ENCODE measurements at regions not wholly inside any gene's neighbourhood (a gene's known extent, or its start where the extent isn't known, plus 50 kb on each side); places are given as distances from the start of the nearest gene placed in this dataset.

DNA sequence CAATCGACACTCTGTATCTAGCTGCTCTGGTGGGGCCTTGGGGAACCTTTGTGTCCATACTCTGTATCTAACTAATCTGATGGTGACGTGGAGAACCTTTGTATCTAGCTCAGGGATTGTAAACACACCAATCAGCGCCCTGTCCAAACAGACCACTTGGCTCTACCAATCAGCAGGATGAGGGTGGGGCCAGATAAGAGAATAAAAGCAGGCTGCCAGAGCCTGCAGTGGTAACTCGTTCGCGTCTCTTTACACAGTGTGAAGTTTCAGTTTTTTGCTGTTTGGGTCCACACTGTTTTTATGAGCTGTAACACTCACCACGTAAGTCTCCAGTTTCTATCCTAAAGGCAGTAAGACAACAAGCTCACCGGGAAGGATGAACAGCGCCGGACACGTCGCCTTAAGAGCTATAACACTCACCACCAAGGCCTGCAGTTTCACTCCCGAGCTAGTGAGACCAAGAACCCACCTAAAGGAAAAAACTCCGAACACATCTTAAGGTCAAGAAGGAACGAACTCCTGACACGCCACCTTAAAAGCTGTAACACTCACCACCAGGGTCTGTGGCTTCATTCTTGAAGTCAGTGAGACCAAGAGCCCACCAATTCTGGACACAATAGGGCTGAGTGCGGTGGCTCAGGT is 64.6 kb downstream of the KPNA2 start (continued):
- TF ChIP-seq ZNF280D (tag by site-specific recombination; IDR thresholded peaks at IDR 0.05) (no peak), ZBTB21 (tag by site-specific recombination; IDR thresholded peaks at IDR 0.05) (no peak), BCL11B (tag by site-specific recombination; IDR thresholded peaks at IDR 0.05; ENCODE audit: low read depth) (no peak), ZNF292 (tag by site-specific recombination; IDR thresholded peaks at IDR 0.05; ENCODE audit: borderline replicate concordance, low read depth) (no peak)

DNA sequence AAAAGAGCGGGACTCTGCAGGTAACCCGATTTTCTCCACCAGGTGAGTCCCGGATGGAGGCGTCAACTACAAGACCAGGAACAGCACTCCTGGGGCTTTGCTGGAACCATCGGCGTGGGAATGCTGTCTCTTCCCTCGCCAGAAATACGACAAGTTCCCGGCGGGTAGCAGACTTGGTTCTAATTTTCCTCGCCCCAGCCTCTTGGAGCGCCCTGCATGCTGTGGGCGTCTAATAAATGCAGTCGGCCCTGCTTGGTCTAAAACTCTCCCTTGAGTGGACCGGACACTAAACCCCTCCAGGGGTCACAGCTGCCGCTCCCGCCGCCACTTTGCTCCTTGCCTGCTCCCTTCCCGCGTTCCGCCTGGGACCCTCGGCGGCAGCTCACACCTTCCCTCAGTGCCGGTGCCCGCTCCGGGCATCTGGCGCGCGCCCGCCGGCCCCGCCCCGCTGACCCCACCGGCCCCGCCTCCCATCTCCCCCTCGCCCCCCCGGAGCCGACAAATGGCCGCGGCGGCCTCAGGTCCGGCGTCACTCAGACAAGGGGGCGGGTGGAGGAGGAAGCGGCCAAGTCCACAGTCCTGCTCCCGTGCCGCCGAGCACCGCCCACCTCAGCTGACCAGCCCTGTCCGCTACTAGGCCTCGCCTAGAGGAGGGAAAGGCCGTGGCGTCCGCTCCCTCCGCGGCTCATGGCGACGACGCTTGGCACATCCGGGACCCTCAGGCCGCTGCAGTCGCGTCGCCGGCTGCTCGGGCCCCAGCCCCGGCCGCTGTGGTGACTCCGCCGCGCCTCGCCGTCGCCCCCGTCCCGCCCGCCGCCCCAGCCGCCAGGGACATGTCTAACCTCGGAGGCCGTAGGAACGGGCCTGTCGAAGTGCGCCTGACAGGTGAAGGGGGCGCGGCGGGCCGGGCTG is 65.8 kb downstream of the KPNA2 start:
- Histone ChIP-seq H3K36me3 (ENCODE audit: control insufficient read depth in 2 of 2, insufficient read depth in 1 of 2, low read length in 2 of 2) (peaks cover 5 to 12% of the 10 kb centered on the region in 2 experiments; a peak in 2 of 3 replicates), H3K4me3 (ENCODE audit: low read depth, low read length) (peak overlapping the region; percentile 82), H3K4me1 (ENCODE audit: control insufficient read depth, insufficient read depth, low read length) (peaks cover 9% of the 10 kb centered on the region), H3K27ac (ENCODE audit: extremely low read depth, low read depth, low read length) (peak overlapping the region; percentile 96), H3K9me3 (ENCODE audit: control insufficient read depth, insufficient read depth, low read depth, low read length) (no peaks in the 10 kb centered on the region)
- ChIA-PET CTCF (interaction anchor here (0.7 kb wide), 1 partner anchor 92 kb away, joined by 4 read pairs; no protein-coding TSS in a partner anchor), POLR2A (interaction anchor here (1.4 to 2.2 kb wide), 2 partner anchors 20 to 65 kb away, joined by 6 to 9 read pairs; partner anchors contain the start of gene KPNA2)
- TF ChIP-seq ZBTB7A (tag by site-specific recombination; IDR thresholded peaks at IDR 0.05; ENCODE audit: low read depth), result no peak
- TF ChIP-seq PRDM4 (tag by site-specific recombination; IDR thresholded peaks at IDR 0.05), result no peak; the same call in 1 of the 2 replicates
- peak; percentile 75 for TF ChIP-seq ZFHX2 (tag by site-specific recombination; conservative IDR thresholded peaks at IDR 0.05)
- TF ChIP-seq, protein P1, sequence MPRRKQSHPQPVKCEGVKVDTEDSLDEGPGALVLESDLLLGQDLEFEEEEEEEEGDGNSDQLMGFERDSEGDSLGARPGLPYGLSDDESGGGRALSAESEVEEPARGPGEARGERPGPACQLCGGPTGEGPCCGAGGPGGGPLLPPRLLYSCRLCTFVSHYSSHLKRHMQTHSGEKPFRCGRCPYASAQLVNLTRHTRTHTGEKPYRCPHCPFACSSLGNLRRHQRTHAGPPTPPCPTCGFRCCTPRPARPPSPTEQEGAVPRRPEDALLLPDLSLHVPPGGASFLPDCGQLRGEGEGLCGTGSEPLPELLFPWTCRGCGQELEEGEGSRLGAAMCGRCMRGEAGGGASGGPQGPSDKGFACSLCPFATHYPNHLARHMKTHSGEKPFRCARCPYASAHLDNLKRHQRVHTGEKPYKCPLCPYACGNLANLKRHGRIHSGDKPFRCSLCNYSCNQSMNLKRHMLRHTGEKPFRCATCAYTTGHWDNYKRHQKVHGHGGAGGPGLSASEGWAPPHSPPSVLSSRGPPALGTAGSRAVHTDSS (tag by site-specific recombination; IDR thresholded peaks at IDR 0.05), result peak; percentile 12; the same call in 1 of the 2 replicates
- no peak for TF ChIP-seq ZNF585B (tag by site-specific recombination; IDR thresholded peaks at IDR 0.05)
- TF ChIP-seq ZNF792 (tag by site-specific recombination; IDR thresholded peaks at IDR 0.05), result peak; percentile 98
- TF ChIP-seq, protein P2, sequence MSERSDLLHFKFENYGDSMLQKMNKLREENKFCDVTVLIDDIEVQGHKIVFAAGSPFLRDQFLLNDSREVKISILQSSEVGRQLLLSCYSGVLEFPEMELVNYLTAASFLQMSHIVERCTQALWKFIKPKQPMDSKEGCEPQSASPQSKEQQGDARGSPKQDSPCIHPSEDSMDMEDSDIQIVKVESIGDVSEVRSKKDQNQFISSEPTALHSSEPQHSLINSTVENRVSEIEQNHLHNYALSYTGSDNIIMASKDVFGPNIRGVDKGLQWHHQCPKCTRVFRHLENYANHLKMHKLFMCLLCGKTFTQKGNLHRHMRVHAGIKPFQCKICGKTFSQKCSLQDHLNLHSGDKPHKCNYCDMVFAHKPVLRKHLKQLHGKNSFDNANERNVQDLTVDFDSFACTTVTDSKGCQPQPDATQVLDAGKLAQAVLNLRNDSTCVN (tag by site-specific recombination; optimal IDR thresholded peaks at IDR 0.05), result peak; percentile 70
- TF ChIP-seq, protein P3, sequence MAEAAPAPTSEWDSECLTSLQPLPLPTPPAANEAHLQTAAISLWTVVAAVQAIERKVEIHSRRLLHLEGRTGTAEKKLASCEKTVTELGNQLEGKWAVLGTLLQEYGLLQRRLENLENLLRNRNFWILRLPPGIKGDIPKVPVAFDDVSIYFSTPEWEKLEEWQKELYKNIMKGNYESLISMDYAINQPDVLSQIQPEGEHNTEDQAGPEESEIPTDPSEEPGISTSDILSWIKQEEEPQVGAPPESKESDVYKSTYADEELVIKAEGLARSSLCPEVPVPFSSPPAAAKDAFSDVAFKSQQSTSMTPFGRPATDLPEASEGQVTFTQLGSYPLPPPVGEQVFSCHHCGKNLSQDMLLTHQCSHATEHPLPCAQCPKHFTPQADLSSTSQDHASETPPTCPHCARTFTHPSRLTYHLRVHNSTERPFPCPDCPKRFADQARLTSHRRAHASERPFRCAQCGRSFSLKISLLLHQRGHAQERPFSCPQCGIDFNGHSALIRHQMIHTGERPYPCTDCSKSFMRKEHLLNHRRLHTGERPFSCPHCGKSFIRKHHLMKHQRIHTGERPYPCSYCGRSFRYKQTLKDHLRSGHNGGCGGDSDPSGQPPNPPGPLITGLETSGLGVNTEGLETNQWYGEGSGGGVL (tag by site-specific recombination; IDR thresholded peaks at IDR 0.05), result peak; percentile 54; the same call in 1 of the 2 replicates
- peak; percentile 88 for TF ChIP-seq PBX3 (CRISPR knock-in tag; IDR thresholded peaks at IDR 0.05)
- peak; percentile 92 for TF ChIP-seq KLF9 (tag by site-specific recombination; IDR thresholded peaks at IDR 0.05; ENCODE audit: low read depth)
- peak; percentile 48; the same call in 1 of the 2 replicates for TF ChIP-seq ZNF76 (tag by site-specific recombination; IDR thresholded peaks at IDR 0.05; ENCODE audit: borderline replicate concordance, low read depth)
- TF ChIP-seq HOXD13 (CRISPR knock-in tag; IDR thresholded peaks at IDR 0.05; ENCODE audit: borderline replicate concordance), result 0 out of 2 replicates have a peak, but pooled peaks have one; percentile 49
- no peak for TF ChIP-seq ZNF266 (tag by site-specific recombination; IDR thresholded peaks at IDR 0.05; ENCODE audit: low read depth)
- no peak for TF ChIP-seq AEBP2 (tag by site-specific recombination; IDR thresholded peaks at IDR 0.05; ENCODE audit: borderline replicate concordance)
- 0 out of 2 replicates have a peak, but pooled peaks have one; percentile 20 for TF ChIP-seq BCL11B (tag by site-specific recombination; IDR thresholded peaks at IDR 0.05; ENCODE audit: low read depth)
- no peak for TF ChIP-seq ZNF560 (tag by site-specific recombination; IDR thresholded peaks at IDR 0.05; ENCODE audit: borderline replicate concordance)
